NCI-H1092 treated with DMSO at 0.1 percent for 48 hours (cell line): ENCODE measurements at regions not wholly inside any gene's neighbourhood (a gene's known extent, or its start where the extent isn't known, plus 50 kb on each side); places are given as distances from the start of the nearest gene placed in this dataset.
"Not testable (repeated sequence)": the region's sequence is repeated elsewhere in the genome, so short reads cannot be mapped to it uniquely, and the experiment has no call there.

Experiments
- DNase-seq: peaks from one replicate; lab custom pipeline; 2025; lab: John Stamatoyannopoulos, UW

DNA sequence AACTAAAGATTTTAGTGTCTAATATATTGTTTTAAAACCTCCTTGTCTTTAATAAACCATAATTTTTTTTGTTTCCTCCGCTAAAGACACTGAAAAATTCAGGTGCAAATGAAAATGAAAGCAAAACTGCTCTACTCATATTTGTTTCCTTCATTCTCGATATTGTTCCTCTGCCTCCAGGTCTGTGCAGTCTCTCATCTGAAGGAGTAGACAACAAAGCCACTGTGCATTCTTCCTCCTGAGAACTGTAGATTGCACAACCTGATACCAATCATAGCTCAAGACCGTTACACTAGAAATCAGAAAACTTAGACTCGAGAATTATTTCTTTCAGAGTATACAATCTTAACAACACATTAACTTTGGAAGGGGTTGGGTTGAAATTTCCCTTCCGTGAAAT, 373.1 kb upstream of the CXADR start:
- no peak for DNase-seq

DNA sequence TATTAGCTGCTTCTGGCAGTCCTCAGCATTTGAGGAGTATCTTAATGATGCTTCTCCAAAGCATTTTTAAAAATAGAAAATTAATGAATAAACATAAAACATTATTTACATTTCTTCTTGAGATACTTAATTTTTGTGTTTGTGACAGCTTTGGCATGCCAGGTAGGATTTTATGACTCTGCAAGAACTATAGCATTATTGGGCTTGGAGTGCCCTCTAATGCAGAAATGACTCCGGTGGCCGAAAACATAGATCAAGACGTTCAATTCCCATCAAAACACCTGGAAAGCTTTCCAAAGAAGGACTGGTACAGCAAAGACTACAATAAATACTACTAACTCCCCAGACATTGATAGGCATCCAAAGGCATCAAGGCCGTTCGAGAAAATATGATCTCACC, 366.4 kb upstream of the CXADR start:
- no peak for DNase-seq

DNA sequence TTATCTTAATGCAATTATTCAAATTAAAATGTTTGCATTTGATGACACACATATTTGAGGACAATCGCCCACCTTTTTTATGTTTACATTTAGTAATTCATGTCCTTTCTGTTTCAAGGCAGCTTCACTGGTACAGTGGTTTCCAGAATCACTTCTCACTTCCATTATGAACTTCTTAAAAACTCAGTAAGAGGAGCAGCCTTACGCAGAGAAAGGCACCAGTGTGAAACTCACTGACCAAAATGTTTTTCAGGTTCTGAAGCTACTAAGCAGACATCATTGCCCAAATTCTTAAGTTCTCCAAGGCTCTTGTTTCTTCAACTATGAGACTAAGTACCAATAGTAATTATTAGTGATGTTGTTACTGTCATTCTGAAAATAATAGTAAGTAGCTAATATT, 353.1 kb upstream of the CXADR start:
- no peak for DNase-seq

DNA sequence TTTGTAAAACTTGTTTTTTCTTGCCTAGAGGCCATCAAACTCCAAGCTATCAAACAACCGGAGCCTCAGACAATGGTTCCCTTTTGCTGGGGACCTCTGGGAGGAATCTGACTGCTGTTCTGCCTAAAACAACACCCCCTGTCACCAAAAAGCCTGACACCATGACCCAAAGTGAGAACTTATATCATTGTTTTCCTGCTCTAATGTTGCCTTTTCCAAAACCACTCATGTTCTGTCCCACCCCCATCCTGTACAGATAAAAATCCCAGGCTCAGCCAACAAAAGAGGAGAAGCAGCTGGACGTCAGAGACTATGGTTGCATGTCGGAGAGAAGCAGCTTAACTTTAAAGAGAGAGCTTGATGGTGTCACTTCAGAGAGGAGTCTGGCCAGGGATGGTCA, 327.2 kb upstream of the CXADR start:
- no peak for DNase-seq

DNA sequence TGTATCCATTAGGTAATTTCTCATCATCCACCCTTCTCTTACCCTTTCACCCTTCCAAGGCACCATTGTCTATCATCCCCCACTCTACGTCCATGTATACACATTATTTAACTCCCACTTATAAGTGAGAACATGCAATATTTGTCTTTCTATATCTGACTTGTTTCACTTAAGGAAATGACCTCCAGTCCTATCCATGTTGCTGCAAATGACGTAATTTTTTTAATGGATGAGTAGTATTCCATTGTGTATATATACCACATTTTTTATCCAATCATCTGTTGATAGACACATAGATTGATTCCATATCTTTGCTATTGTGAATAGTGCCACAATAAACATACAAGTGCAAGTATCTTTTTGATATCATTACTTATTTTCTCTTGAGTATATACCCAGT, 322.9 kb upstream of the CXADR start:
- DNase-seq = no peak

DNA sequence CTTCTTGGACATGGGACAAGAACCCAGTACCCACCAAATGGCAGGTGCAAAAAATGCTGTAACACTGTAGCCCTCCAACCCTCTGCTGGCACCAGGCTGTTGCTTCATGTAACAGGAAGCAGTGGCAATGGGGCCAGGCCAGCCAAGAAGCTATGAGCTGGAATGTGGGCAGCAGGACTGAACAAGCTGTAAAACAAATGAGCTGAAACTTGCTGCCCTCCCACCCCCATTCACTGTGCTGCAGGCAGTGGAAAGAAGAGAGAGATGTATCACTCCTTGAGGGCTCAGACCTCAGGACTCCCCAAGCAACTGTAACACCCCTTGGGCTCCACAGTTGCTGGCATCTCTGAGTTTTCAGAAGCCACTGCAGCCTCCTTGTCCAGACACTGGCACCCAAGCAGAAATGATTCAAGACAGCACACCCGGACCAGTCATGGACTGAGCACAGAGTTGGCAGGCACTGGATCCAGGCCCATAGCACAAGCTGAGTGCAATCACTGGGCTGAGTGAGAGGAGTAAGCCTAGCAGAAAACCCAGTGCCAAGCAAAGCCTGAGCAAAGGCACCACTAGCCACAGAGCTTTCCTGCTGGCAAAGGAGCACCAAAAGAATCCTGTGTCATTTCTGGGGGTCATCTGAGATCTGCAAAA, 321.4 kb upstream of the CXADR start:
- no peak for DNase-seq

DNA sequence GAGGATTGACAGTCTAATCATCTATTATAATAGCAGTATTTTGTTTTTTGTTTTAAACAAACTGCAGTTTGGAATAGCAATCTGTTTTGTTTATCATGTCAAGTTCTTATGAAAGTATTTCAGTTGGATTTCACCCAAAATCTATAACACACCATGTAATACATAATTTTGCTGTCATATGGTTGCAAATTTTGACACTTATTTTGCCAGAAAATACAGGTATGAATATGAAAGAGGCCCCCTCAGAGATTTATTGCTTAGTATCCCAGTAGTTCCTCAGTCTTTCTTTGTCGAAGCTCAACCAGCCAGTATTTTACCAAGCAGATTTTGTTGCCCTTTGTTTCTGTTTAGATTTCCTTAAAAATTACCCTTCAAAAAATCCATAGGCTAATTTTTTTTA, 317.5 kb upstream of the CXADR start:
- DNase-seq = no peak

DNA sequence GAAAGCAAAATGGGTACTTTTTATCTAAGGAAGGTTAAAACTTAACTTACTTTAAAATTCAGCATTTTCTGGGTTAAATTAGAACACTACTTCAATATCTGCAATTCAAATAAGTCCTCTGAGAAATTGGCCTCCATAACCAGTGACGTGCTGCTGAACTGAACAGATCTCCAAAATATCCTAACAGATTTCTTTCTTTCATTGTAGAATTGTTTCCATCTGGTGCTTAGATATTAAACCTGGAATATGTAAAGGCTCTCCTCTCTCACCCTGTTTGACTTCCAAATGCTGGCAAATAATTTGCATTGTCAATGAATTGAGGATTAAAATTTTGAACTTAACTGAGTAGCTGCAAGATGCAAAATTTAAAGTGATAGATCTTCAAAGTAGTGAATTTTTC, 316.9 kb upstream of the CXADR start:
- DNase-seq = no peak

DNA sequence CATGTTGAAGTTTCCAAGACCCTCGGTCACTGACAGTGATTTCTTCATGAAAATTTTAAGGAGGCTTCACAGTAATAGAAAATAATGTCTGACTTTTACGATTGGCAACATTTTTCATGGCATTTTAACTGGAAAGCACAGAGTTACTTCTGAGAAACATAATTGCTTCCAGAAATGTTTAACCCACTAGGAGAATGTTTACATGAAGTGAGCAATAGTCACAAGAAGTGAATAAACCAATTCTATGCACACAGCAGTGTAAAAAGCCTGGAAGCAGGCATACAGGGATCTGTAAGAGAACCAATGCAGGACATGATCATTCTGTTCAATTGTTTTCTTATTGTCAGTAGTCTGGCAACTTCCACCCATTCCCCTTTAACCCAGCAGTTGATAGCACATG, 316.2 kb upstream of the CXADR start:
- DNase-seq = no peak

DNA sequence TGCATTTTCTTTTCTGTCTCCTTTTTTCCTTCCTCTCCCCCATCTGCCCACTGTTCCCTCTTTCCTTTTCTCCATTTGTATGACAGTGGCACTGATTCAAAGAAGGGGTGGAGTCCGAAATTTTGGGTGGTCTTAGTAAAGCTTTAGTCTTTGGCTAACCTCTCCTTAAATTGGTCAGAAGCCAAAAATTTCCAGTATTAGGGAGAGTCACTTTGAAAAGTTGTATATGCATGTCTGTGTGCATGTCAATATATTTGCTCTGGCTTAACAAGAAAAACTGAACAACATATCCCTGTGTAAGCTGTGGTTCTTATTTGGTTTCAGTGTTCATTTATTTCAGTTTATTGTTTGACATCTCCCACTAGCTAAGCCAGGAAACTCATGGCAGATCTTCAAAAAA, 314.8 kb upstream of the CXADR start:
- DNase-seq = no peak

DNA sequence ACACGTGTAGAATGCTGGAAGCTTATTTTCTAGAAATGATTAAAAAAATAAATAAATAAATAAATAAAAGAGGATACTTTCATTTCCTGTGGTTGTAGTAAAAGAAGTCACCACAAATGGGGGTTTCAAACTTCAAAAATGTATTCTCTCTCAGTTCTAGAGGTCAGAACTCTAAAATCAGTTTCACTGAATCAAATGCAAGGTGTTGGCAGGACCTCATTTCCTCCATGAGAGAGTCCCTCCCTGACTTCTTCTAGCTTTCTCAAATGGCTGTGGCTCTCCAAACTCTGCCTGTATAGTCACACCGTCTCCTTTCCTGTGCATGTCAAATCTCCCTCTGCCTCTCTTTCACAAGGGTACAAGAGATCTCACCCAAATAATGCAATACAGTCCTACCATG, 312.6 kb upstream of the CXADR start:
- no peak for DNase-seq

DNA sequence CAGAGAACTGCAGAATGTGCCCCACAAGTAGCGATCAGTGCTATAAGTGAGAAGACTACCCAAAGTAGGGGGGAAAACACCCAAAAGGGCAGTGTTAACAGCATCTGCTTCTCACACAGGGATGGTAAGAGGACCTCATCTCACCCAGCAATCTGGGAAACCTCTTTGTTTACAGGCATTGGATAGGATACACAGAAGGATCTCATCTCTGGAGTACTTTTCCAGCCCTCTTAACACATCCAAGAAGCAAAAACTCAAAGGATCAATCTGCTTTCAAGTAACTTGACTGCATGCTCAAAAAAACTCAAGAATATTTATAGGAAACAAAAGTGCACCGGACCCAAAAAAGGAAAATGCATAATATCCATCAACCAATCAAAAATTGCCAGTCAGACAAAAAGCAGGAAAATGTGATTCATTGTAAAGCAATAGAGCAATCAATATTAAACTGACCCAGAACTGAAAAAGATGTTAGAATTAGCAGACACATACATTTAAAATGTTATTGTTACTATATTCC, 311.0 kb upstream of the CXADR start:
- DNase-seq = no peak

DNA sequence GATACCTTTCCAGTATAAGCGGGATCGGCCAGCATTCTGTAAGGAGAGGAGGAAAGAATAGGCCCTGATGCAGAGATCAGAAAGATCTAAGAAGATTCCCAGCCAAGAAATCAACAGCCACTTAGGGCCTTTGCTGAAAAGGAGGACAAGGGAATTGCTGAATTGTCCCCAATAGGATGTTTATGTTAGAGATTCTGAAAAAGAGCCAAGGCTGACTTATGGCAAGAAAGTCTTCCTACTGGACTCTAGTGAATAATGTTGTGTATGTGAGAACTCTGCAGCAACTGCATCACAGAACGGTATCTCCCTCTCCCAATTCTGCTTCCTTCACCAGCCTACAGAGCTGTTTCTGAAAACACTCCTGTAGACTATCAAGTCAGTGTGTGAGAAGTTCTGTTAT, 298.0 kb upstream of the CXADR start:
- no peak for DNase-seq

DNA sequence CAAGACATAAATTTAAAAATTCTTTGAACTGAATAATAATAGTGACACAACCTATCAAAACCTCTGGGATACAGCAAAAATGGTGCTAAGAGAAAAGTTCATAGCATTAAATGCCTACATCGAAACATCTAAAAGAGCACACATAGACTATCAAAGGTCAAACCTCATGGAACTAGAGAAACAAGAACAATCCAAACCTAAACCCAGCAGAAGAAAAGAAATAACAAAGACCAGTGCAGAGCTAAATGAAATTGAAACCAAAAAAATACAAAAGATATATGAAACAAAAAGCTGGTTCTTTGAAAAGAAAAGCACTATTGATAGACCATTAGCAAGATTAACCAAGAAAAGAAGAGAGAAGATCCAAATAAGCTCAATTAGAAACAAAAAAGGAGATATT, 293.8 kb upstream of the CXADR start:
- DNase-seq = not testable (repeated sequence)

DNA sequence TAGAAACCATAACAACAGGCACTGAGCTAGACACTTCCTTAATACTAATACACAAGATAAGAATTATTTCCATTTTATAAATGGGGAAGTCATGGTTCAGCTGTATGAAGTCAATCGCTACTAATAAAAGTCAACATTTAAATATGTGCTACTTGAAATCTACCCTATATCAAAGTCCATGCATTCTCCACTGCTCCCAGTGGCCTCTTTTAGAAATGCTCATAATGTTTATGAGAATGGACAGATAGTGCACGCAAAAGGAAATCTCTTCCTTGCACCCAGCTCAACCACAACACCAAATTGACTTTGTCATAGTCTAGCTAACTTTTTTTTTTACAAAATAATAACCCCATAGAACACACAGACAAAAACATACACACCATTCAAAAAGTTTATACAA, 281.7 kb upstream of the CXADR start:
- DNase-seq = no peak

DNA sequence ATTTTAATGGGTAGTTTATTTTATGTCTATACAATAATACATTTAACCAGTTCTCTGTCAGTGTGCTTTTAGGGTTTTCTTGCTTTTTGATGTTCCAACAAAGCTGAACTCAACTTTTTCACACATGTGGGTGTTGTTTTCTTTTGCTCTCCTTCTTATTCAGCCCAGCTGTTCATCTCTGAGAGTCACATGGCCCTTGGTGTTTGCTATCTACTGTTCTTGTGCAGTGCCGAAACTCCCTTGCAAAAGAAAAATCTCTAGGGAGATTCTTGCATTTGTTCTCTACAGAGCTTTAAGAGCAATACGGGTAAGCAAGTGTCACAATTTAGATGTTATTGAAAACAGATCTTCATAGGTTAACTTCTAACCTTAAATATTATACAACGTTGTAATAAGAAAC, 281.1 kb upstream of the CXADR start:
- DNase-seq = no peak

DNA sequence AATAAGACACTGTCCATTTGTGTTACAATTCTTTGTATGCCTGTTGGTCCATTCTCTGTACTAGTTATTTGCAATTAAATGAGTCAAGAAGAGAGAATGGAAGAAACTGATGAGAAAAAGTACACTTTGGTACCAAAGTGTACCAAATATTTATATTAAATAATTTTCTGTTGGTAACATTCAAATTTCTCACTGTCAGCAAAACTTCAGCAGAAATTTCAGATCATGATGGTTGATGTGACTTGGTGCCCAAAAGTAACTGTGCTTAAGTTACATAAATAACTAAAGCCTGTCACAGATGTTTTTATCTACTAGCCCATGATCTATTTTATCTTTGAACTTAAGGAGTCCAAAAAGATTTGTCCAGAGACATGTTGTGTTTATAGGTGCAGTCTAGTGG, 274.4 kb upstream of the CXADR start:
- DNase-seq = no peak

DNA sequence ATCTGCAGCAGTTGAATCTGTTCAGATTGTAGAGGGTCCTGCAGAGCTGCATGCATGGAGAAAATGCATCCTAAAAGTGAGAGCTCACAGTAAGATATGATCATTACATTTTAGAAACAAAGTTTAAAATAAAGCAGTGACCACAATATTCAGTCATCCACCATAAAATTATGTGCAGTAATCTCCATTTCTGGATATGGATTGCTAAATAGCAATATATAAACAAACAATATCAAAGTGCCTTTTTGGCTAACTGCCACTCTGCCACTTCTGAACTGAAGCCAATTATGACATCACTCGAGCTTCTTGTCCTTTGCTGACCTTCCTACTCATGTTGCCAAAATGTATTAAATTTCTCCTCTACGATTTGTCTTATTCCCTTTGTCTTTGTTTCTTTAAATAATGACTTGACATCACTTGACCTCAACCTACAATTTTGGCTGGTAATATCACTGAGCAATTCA, 262.0 kb upstream of the CXADR start:
- DNase-seq = peak; percentile 79

DNA sequence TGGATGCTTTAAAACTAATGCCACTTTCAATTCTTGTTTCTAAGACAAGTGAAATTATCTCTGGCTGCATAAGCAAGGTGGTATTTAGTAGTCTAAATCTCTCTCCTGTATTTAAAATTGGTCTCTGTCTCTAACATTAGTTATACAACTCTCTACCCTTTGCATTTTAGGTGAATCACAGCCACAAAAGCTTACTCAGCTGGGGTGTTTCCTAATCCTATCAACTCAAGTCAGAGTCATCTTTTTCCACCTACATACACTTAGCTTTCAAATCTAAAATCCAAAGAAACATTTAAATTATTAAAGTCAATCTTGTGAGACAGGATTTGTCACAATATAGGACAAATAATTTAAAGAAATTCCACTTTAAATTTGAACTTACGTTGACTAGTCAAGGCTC, 255.1 kb upstream of the CXADR start:
- DNase-seq = no peak

DNA sequence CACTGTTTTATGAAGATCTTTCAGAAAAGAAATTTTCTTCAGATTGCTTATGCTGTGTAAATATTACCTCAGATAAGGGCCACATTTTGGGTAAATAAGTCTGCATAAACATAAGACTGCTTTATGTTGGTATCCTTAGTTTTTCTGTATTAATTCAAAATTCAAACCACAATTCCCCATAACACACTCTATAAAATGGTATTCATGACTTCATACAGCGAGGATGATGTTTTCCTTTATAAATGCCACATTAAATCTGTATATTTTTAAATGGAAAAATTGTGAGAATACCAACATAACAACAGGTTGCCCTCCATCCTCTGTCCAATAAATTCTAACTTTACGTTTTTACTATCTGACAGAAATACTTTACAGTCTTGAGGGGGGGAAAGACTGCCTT, 248.7 kb upstream of the CXADR start:
- no peak for DNase-seq

DNA sequence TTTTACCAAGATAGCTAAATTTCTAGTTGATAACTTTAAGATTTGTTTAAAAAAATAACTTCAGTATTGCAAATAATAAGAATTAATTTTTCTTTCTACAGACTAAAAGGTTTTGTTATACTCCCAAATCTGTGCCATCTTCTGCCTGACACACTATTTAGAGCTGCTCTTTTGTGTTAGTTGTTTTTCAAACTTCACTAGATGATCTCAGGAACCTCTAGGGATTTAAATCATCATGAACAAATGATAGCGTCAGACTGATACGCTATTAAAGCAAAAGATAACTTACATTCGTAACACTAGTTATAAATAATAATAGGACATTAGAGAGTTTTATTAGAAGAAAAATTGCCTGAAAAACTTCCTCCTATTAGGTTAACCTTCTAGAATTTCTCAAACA, 243.1 kb upstream of the CXADR start:
- no peak for DNase-seq

DNA sequence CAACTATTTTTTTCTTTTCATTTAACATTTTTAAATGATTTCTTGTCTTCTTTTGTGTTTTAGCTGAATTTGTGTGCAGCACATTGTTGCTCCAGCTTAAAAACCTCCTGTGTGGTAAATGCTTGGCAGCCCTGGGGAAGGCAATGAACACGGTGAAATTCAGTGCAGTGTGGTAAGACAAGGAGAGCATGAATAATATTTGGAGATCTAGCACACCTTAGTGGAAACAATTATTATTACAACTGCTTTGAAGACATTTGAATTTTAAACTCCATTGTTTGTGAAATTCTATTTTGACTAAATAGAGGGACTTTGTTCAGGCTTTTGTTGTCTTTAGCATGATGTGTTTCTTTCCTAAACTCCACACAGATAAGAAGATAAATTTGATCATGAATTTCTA, 242.6 kb upstream of the CXADR start:
- DNase-seq = peak; percentile 75

DNA sequence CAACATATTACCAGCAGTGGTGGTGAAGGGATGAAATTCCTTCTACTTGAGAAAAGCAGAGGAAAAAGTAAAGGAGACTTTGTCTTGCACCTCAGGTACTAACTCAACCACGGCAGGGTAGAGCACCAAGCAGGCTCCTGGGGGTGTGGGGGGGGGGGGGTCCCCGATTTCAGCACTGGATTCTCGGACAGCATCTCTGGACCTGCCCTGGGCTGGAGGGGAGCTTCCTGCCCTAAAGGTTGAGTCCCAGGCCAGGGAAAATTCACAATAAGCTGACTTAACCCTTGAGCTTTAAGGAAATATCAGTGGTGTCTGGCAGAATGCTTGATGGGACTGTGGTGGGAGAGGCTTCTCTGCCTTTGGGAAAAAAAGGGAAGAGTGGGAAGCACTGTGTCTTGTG, 233.2 kb upstream of the CXADR start:
- no peak for DNase-seq

DNA sequence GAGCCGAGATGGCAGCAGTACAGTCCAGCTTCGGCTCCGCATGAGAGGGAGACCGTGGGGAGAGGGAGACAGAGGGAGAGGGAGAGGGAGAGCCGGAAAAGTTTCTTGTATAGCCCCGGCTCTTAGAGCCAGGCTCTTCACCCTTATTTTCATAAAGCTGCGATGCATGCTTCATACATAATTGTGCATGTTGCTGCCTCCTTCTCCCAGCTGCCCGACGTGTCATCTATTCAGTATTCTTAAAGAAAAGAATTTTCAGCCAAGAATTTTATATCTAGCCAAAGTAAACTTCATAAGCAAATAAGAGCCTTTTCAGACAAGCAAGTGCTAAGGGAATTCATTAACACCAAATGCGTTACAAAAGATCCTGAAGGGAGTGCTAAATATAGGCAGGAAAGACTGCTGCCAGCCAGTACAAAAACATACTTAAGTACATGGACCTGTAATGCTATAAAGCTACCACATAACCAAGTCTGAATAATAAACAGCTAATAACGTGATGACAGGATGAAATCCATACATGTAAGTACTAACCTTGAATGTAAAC, 219.8 kb upstream of the CXADR start:
- not testable (repeated sequence) for DNase-seq
